ENCODE measurements at regions not wholly inside any gene's neighbourhood (a gene's known extent, or its start where the extent isn't known, plus 50 kb on each side); places are given as distances from the start of the nearest gene placed in this dataset.

GRCh38 chr1:209375097-209375496 lies 208.4 kb upstream of the CAMK1G start:
- TF ChIP-seq, protein P1, sequence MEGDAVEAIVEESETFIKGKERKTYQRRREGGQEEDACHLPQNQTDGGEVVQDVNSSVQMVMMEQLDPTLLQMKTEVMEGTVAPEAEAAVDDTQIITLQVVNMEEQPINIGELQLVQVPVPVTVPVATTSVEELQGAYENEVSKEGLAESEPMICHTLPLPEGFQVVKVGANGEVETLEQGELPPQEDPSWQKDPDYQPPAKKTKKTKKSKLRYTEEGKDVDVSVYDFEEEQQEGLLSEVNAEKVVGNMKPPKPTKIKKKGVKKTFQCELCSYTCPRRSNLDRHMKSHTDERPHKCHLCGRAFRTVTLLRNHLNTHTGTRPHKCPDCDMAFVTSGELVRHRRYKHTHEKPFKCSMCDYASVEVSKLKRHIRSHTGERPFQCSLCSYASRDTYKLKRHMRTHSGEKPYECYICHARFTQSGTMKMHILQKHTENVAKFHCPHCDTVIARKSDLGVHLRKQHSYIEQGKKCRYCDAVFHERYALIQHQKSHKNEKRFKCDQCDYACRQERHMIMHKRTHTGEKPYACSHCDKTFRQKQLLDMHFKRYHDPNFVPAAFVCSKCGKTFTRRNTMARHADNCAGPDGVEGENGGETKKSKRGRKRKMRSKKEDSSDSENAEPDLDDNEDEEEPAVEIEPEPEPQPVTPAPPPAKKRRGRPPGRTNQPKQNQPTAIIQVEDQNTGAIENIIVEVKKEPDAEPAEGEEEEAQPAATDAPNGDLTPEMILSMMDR (conservative IDR thresholded peaks at IDR 0.05) = no peak
- TF ChIP-seq EZH2 (IDR thresholded peaks at IDR 0.05; ENCODE audit: low read depth) = no peak

Measured in PC-9 (cell line).